SH-SY5Y (cell line): ENCODE measurements at regions not wholly inside any gene's neighbourhood (a gene's known extent, or its start where the extent isn't known, plus 50 kb on each side); places are given as distances from the start of the nearest gene placed in this dataset.
A peak's percentile ranks its signal among the peaks of the same experiment; 100 is the strongest.

Experiments used
- GATA2 ChIP-seq: IDR thresholded peaks from 2 replicates; pipeline ENCODE4 v1.6.1; 2011; ENCODE audit warnings: mild to moderate bottlenecking, low read depth, low read length
- GATA3 ChIP-seq: IDR thresholded peaks from 2 replicates; pipeline ENCODE4 v1.6.1; 2011; ENCODE audit warnings: low read depth, mild to moderate bottlenecking, low read length, moderate library complexity

- TF ChIP-seq GATA2 = no peak
- no peak for TF ChIP-seq GATA3
Observed at GRCh38 chr17:51374209-51374608, 113.9 kb downstream of the UTP18 start.

GRCh38 chr17:51375771-51376170, 115.4 kb downstream of the UTP18 start:
- no peak for TF ChIP-seq GATA2
- no peak for TF ChIP-seq GATA3

DNA sequence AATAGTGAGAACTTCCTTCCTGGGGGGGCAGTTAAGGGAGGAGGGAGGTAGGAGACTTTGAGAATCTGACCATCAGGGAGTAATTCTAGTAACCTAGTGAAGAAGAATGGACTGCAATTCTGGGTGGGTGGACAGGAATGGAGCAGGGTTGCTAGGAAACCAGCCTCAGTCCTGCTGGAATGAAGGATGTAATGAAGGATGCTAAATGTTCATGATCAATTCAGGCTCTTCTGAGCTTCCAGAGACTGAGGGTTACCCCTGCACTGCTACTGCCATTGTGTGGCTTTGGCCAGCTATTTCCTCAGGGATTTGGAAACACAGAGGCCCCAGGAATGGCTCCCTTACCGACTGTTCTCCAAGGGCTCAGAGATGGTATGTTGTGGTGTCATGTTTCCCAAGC, 116.4 kb downstream of the UTP18 start:
- TF ChIP-seq GATA3 = no peak

- no peak for TF ChIP-seq GATA3
- TF ChIP-seq GATA2 = no peak
Observed at GRCh38 chr17:51381262-51381661, 120.9 kb downstream of the UTP18 start.

DNA sequence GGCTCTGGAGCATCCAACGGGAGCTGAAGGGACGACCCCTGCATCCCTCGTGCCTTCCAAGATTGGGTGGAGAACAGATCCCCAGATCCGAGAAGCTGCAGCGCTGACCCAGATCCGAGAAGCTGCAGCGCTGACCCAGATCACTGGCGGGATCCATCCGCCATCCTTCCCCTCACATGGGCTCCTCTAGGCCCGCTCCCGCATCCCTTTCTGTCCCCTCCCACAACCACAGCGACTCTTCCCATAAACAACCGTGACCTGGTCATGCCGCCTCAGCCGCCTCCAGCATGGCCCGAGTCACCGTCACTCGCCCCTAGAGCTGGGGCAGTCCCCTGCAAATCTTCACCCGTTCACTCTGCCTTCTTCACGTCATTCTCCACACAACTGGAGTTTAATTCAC, 124.9 kb downstream of the UTP18 start:
- TF ChIP-seq GATA2 = no peak

DNA sequence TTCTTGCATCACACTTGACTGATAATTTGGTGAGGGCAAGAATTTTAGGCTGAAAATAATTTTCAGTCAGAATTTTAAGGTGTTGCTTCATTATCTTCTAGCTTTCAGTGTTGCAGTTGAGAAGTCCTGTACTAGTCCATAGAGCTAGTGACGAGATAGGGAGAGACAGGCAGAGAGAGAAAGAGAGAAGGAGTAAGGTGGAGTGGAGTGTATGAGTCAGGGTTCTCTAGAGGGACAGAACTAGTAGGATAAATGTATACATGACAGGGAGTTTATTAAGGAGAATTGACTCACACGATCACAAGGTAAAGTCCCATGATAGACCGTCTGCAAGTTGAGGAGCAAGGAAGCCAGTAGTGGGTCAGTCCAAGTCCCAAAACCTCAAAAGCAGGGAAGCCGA, 127.2 kb downstream of the UTP18 start:
- no peak for TF ChIP-seq GATA2

DNA sequence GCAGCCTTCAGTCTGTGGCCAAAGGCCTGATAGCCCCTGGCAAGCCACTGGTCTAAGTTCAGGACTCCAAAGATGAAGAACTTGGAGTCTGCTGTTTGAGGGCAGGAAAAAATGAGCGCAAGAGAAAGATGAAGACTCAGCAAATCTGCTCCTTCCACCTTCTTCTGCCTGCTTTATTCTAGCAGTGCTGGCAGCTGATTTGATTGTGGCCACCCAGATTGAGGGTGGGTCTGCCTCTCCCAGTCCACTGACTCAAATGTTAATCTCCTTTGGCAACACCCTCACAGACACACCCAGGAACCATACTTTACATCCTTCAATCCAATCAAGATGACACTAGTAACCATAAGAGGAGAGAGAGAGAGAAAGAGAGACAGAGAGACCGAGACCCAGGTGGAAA, 127.6 kb downstream of the UTP18 start:
- TF ChIP-seq GATA3 (no peak), GATA2 (no peak)

DNA sequence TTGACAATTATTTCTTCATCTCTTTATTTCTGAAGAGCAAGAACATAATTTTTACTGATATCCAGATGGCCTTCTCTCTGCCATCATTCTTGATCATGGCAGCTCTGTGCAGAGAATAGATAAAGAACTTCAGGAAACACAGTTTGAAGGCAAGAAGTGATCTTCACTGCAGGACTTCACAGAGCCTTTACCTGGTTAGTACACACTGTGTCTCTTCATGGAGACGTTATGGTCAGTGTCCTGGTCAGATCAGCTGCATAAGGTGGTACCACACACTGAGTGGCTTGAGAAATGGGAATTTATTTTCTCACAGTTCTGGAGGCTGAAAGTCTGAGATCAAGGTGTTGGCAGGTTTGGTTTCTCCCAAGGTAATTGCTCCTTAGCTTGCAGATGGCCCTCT, 129.5 kb downstream of the UTP18 start:
- TF ChIP-seq GATA3 (no peak), GATA2 (no peak)

DNA sequence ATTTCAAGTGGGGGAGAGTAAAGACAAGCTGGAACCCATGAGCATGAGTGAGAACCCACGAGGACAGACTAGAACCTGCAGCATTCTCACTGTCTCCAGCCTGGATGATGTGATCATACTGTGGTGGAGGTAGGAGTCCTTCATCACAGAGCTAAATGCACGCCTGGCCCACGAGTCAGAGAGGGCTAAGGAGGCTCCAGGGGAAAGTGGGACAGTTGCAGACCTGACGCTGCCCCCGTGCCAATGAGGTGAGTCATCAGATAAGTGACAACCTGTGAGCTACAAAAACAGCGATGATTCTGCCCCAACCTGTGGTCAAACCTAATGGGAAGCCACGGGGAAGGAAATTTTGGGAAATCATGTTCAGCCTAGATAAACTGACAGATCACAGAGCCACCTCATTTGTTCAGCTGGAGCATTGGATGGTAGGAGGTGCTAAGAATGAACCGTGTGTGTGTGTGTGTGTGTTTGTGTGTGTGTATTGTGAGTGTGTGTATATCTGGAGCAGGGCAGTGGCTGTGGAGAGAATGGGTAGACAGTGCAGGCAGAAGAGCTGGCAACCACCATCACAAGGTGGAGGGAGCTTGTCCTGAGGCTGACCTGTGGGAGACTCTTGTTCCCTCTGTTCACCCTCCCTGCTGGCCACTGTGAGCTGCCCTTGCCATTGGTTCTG, 131.8 kb downstream of the UTP18 start:
- TF ChIP-seq GATA3 = no peak
- TF ChIP-seq GATA2 = no peak

GRCh38 chr17:51395621-51396020, 135.3 kb downstream of the UTP18 start:
- TF ChIP-seq GATA3 = no peak
- TF ChIP-seq GATA2 = no peak

DNA sequence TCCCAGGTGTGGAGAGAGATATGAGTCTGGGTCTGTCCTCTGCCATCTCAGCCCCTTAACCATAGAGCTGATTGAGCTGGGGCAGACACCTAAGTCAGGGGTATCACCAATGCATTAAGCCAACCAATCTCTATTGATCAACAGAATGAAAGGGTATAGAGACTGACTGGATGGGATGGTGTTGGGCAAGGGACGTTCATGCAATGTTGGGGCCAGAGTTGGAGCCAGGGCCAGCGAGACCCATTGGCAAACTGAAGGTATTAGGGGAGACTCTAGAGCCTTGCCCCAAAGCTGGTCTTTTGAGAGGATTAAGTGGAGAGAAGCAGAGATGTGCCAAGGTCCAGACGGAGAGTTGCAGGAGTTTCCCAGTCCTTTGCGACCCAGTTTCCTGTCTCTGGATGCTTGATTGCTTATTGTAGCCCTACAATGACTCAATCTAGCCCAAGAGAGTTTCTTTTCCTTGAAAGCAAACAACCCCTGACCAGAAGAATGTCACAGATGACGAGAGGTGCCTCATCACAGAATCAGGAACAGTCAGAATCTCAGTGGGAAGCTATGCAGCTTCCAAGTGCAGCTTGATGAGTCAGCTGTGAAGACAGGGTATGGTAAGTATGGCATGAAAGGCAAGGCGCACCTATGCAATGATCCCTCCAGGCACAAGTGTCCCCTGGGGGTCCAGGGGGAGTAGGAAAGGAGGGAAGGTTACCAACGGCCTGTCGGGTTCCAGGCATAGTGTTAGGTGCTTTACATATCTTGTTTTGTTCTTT, 137.2 kb downstream of the UTP18 start:
- TF ChIP-seq GATA2 (no peak), GATA3 (no peak)

DNA sequence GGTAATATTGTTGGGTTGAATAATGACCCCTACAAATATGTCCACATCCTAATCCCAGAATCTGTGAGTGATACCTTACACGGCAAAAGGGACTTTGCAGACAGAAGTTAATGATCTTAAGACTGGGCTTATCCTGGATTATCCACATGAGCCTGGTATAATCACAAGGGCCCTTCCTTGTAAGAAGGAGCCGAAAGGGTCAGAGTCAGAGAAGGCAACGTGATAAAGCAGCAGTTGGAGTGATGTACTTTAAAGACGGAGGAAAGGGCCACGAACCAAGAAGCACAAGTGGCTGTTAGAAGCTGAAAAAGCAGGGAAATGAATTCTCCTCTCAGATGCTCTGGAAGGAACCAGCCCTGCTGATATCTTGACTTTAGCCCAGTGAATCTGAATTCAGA, 137.8 kb downstream of the UTP18 start:
- TF ChIP-seq GATA3 = no peak

- TF ChIP-seq GATA3 = no peak
- peak; percentile 61 for TF ChIP-seq GATA2
Observed at GRCh38 chr17:51398687-51399086, 138.3 kb downstream of the UTP18 start.

GRCh38 chr17:51401279-51401678, 140.9 kb downstream of the UTP18 start:
- no peak for TF ChIP-seq GATA3
- no peak for TF ChIP-seq GATA2

GRCh38 chr17:51402899-51403298, 142.6 kb downstream of the UTP18 start:
- TF ChIP-seq GATA3 (no peak), GATA2 (no peak)

DNA sequence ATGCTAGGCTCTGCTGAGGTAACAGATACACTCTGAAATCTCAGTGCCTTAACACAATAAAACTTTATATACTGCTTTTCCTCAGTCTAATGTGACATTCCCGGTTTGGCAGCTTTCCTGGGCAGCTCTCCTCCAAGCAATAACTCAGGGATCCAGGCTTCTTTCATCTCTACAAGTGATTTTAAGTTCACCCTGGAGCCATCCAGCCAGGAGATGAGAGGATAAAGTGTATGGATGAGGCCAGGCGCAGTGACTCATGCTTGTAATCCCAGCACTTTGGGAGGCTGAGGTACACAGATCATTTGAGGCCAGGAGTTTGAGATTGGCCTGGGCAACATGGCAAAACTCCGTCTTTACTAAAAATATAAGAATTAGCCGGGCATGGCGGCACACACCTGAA, 147.2 kb downstream of the UTP18 start:
- TF ChIP-seq GATA3 (no peak), GATA2 (no peak)
